PC-9 (cell line): ENCODE measurements at regions not wholly inside any gene's neighbourhood (a gene's known extent, or its start where the extent isn't known, plus 50 kb on each side); places are given as distances from the start of the nearest gene placed in this dataset.
"Not testable (repeated sequence)": the region's sequence is repeated elsewhere in the genome, so short reads cannot be mapped to it uniquely, and the experiment has no call there.

Source experiments
- BruUV-seq: library from RNA; stranded (reverse); fragments of 400-500 nt; replicated peaks from 2 replicates; lab custom pipeline; 2021; lab: Mats Ljungman, UMichigan
- CTCF ChIA-PET: fragments of 300-600 bp; sonication (Branson Sonifier 250); formaldehyde crosslinking; loops from one replicate; lab custom pipeline; 2022; ENCODE audit warnings: antibody characterized with exemption; lab: Charles Lee
- POLR2A ChIA-PET: fragments of 300-600 bp; sonication (Branson Sonifier 250); formaldehyde crosslinking; loops from one replicate; lab custom pipeline; 2022; ENCODE audit warnings: antibody characterized with exemption; ENCODE audit not compliant: unreplicated experiment; lab: Charles Lee
- DNase-seq, 2 experiments: peaks; one replicate each; pipeline versions ENCODE4 v3.0.0 to v3.0.0-alpha.2; 2015 to 2022; ENCODE audit warnings: mixed read lengths in 1 of 2
- H2AFZ ChIP-seq: fragments of 200-600 bp; sonication (generic); 2 replicates; pipeline ENCODE4 v1.8.1; 2017; ENCODE audit warnings: antibody characterized with exemption
- H3F3A ChIP-seq: fragments of 200-600 bp; sonication (generic); 2 replicates; pipeline ENCODE4 v1.8.1; 2017; ENCODE audit warnings: antibody characterized with exemption, mild to moderate bottlenecking, low read depth; ENCODE audit not compliant: insufficient read depth
- H3K27ac ChIP-seq: fragments of 200-600 bp; sonication (generic); 2 replicates; pipeline ENCODE4 v1.6.1; 2016; ENCODE audit warnings: mixed run types
- H3K27me3 ChIP-seq: fragments of 200-600 bp; sonication (generic); 2 replicates; pipeline ENCODE4 v1.6.1; 2016; ENCODE audit warnings: low read depth, mixed run types; ENCODE audit not compliant: insufficient read depth
- H3K36me3 ChIP-seq: fragments of 200-600 bp; sonication (generic); 2 replicates; pipeline ENCODE4 v1.6.1; 2016; ENCODE audit warnings: low read depth, mixed run types
- H3K4me1 ChIP-seq: fragments of 200-600 bp; sonication (generic); replicated peaks from 2 replicates; pipeline ENCODE4 v1.6.1; 2016; ENCODE audit warnings: mixed run types; ENCODE audit not compliant: insufficient read depth
- H3K4me2 ChIP-seq: fragments of 200-600 bp; sonication (generic); 2 replicates; pipeline ENCODE4 v1.6.1; 2017; ENCODE audit warnings: mixed run types
- H3K4me3 ChIP-seq: fragments of 200-600 bp; sonication (generic); 2 replicates; pipeline ENCODE4 v1.6.1; 2016; ENCODE audit warnings: mixed run types
- H3K79me2 ChIP-seq: fragments of 200-600 bp; sonication (generic); 2 replicates; pipeline ENCODE4 v1.6.1; 2017; ENCODE audit warnings: low read depth, mixed run types
- H3K9me2 ChIP-seq: fragments of 200-600 bp; sonication (generic); 2 replicates; pipeline ENCODE4 v1.8.1; 2017; ENCODE audit warnings: mild to moderate bottlenecking; ENCODE audit not compliant: insufficient read depth
- H3K9me3 ChIP-seq: fragments of 200-600 bp; sonication (generic); 2 replicates; pipeline ENCODE4 v1.8.1; 2016; ENCODE audit warnings: low read depth; ENCODE audit not compliant: insufficient read depth
- H4K20me1 ChIP-seq: fragments of 200-600 bp; sonication (generic); 2 replicates; pipeline ENCODE4 v1.8.1; 2017; ENCODE audit not compliant: insufficient read depth
- EZH2 ChIP-seq: fragments of 200-600 bp; sonication (generic); IDR thresholded peaks from 2 replicates; pipeline ENCODE4 v1.8.0; 2017; ENCODE audit warnings: antibody characterized with exemption, low read depth
- intact Hi-C: fragments of 100-400 bp; cut with micrococcal nuclease; formaldehyde crosslinking; loops from one replicate; pipeline ENCODE4 v1.10.0; 2022; ENCODE audit not compliant: unreplicated experiment
- TF ChIP-seq, protein P1 (sequence below): fragments of 200-600 bp; sonication (generic); conservative IDR thresholded peaks from 2 replicates; pipeline ENCODE4 v1.6.1; 2017; ENCODE audit warnings: mixed run types, antibody characterized with exemption, mild to moderate bottlenecking, moderate library complexity

DNA sequence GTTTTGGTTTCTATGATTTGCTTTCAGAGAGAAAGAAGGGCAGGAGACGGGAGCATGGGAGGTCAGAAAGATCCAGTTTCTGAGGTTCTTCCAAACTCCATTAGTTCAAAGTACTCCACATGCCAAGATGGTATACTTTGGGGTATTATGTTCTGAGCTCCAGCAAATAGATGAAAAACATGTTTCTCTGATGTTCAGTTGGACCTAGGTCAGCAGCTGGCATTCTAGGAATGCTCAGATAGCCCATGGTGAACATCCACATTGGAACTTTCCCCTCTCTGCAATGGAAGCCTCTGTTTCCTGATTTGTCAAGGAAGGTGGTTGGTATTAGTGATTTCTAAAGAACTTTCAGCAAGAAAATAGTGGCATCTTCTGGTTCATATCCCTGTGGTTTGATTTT lies 257.5 kb downstream of the KTN1 start:
- Histone ChIP-seq H3K27me3 (no peaks in the 10 kb centered on the region), H4K20me1 (no peaks in the 10 kb centered on the region), H3K4me3 (no peak overlapping the region), H3K36me3 (no peaks in the 10 kb centered on the region), H2AFZ (no peak overlapping the region), H3K79me2 (no peaks in the 10 kb centered on the region), H3F3A (no peaks in the 10 kb centered on the region), H3K4me2 (no peak overlapping the region), H3K9me2 (no peaks in the 10 kb centered on the region), H3K9me3 (no peaks in the 10 kb centered on the region), H3K27ac (no peak overlapping the region), H3K4me1 (peaks cover 9% of the 10 kb centered on the region)
- CTCF ChIA-PET = no interaction called here
- intact Hi-C loops = no loop called here
- BruUV-seq = no TSS peak
- TF ChIP-seq EZH2 = no peak
- TF ChIP-seq, protein P1, sequence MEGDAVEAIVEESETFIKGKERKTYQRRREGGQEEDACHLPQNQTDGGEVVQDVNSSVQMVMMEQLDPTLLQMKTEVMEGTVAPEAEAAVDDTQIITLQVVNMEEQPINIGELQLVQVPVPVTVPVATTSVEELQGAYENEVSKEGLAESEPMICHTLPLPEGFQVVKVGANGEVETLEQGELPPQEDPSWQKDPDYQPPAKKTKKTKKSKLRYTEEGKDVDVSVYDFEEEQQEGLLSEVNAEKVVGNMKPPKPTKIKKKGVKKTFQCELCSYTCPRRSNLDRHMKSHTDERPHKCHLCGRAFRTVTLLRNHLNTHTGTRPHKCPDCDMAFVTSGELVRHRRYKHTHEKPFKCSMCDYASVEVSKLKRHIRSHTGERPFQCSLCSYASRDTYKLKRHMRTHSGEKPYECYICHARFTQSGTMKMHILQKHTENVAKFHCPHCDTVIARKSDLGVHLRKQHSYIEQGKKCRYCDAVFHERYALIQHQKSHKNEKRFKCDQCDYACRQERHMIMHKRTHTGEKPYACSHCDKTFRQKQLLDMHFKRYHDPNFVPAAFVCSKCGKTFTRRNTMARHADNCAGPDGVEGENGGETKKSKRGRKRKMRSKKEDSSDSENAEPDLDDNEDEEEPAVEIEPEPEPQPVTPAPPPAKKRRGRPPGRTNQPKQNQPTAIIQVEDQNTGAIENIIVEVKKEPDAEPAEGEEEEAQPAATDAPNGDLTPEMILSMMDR = no peak
- no peak for DNase-seq
- POLR2A ChIA-PET = no interaction called here

DNA sequence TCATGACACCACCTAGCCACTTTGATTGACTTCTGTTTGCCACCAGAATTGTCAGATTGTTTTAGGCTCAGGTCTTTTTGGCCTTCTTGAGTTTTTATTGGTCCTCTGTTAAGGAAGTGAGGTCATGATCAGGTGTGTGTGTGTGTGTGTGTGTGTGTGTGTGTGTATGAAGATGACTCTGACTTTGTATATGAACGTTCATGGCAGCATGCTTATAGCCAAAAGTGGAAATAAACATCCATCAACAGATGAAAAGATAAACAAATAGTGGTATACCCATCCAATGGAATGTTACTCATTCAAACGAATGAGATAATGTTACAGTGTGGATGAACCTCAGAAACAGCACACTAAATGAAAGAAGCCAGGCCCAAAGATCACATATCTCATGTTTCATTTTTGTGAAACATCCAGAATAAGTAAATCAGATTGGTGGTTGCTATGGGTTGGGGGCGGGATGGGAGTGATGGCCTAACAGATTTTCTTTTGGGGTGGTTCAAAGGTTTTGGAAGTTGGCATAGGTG lies 258.6 kb downstream of the KTN1 start:
- TF ChIP-seq, protein P1 = no peak
- no peak for TF ChIP-seq EZH2
- no peaks in the 10 kb centered on the region for H3K27me3 ChIP-seq
- intact Hi-C loops = no loop called here
- CTCF ChIA-PET = no interaction called here
- no peaks in the 10 kb centered on the region for H3F3A ChIP-seq
- H3K4me1 ChIP-seq = no peaks in the 10 kb centered on the region
- no peaks in the 10 kb centered on the region for H4K20me1 ChIP-seq
- DNase-seq = no peak
- no peak overlapping the region for H3K27ac ChIP-seq
- BruUV-seq = no TSS peak
- POLR2A ChIA-PET = no interaction called here
- H3K79me2 ChIP-seq = no peaks in the 10 kb centered on the region
- H3K9me2 ChIP-seq = no peaks in the 10 kb centered on the region
- no peak overlapping the region for H3K4me2 ChIP-seq
- no peaks in the 10 kb centered on the region for H3K9me3 ChIP-seq
- H2AFZ ChIP-seq = no peak overlapping the region
- H3K4me3 ChIP-seq = no peak overlapping the region
- no peaks in the 10 kb centered on the region for H3K36me3 ChIP-seq

DNA sequence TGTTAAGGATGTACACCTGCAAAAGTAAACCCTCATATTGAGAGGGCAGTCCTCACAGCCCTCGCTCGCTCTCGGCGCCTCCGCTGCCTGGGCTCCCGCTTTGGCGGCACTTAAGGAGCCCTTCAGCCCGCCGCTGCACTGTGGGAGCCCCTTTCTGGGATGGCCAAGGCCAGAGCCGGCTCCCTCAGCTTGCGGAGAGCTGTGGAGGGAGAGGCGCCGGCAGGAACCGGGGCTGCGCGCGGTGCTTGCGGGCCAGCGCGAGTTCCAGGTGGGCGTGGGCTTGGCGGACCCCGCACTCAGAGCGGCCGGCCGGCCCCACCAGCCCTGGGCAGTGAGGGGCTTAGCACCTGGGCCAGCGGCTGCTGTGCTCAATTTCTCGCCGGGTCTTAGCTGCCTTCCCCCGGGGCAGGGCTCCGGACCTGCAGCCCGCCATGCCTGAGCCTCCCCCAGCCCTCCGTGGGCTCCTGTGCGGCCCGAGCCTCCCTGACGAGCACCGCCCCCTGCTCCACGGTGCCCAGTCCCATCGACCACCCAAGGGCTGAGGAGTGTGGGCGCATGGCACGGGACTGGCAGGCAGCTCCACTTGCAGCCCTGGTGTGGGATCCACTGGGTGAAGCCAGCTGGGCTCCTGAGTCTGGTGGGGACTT lies 259.4 kb downstream of the KTN1 start:
- H3K79me2 ChIP-seq, H3F3A ChIP-seq, intact Hi-C loops, H3K9me2 ChIP-seq, H3K4me3 ChIP-seq, H4K20me1 ChIP-seq, H3K36me3 ChIP-seq, H3K27me3 ChIP-seq, CTCF ChIA-PET, POLR2A ChIA-PET, H3K4me1 ChIP-seq, H3K4me2 ChIP-seq, H3K9me3 ChIP-seq, H2AFZ ChIP-seq, H3K27ac ChIP-seq, DNase-seq, BruUV-seq: not testable (repeated sequence)

DNA sequence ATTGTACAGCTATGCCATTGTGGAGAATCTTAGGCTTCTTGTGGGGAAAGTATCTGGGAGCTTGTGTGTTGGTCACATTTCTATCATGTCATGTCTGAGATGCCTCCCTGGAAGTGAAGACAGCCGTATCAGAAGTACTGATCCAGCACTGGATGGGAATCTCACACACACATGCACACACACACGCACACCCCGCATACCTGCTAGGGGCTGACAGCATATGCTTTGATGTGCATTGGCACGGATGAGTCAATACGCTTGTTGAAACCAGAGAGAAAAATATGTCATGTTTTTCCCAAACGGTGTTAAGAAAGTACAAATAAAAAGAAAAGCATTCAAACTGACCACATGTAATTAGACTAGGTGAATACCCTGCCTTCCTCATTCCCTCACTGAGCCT lies 260.8 kb downstream of the KTN1 start:
- no TSS peak for BruUV-seq
- Histone ChIP-seq H3K36me3 (no peaks in the 10 kb centered on the region), H3K27me3 (no peaks in the 10 kb centered on the region), H2AFZ (no peak overlapping the region), H3K9me2 (no peaks in the 10 kb centered on the region), H4K20me1 (no peaks in the 10 kb centered on the region), H3K79me2 (no peaks in the 10 kb centered on the region), H3F3A (no peaks in the 10 kb centered on the region), H3K4me3 (no peak overlapping the region), H3K27ac (no peak overlapping the region), H3K4me2 (no peak overlapping the region), H3K4me1 (no peaks in the 10 kb centered on the region), H3K9me3 (no peaks in the 10 kb centered on the region)
- TF ChIP-seq, protein P1 = no peak
- TF ChIP-seq EZH2 = no peak
- intact Hi-C loops = no loop called here
- ChIA-PET POLR2A (no interaction called here), CTCF (no interaction called here)
- DNase-seq = no peak
